ENCODE measurements at regions not wholly inside any gene's neighbourhood (a gene's known extent, or its start where the extent isn't known, plus 50 kb on each side); places are given as distances from the start of the nearest gene placed in this dataset.
"Not testable (repeated sequence)": the region's sequence is repeated elsewhere in the genome, so short reads cannot be mapped to it uniquely, and the experiment has no call there.

GRCh38 chr2:238521002-238521401, 94.3 kb downstream of the ASB1 start:
- no peak for DNase-seq (ENCODE audit: low spot score)

- DNase-seq (ENCODE audit: low spot score): no peak
Measured at GRCh38 chr2:238521870-238522269, 95.1 kb downstream of the ASB1 start.

DNA sequence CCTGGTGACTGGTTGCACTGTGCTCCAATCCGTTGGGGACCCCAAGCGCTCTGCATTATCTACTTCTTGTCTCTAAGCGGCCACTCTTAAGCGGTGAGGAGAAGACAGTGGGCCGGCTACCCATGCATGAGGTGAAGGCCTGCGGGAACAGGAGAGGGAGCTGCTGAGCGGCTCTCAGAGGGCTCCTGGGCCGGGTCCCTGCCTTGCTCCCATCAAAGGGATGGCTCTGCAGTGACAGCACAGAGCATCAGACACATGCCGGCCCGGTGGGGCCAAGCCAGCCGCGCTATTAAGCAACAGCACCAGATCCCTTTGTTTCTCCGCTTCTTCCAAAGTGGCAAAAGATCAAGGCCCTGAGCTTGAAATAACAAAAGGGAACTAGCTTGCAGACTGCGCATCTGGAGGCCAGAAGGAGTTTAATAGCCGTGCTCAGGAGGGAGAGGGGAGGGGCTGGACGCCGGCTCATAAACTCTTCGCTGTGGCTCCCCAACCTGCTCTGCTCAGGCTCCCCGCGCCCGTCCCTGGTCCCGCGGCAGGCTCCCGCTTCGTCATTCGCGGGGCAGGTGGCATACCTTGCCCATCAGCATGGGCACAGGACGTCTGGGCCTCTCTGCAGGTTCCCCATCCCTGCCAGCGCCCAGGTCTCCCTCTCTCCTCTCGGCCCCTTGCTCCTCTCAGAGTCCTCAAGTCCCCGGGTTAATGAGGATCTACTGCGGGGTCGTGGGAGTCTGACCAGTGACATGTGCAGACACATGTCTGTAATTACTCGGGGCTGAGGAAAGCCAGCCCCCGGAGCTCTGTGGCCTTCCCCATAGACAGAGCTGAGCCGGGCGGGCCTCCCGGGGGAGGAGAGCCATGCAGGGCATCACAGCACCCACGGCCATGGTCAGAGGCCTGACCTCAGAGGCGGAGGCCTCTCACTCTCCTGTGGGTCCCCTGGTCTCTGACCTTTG, 96.7 kb downstream of the ASB1 start:
- no peak for DNase-seq (ENCODE audit: low spot score)

- no peak for DNase-seq (ENCODE audit: low spot score)
Measured at GRCh38 chr2:238524426-238524983, 97.8 kb downstream of the ASB1 start.

DNA sequence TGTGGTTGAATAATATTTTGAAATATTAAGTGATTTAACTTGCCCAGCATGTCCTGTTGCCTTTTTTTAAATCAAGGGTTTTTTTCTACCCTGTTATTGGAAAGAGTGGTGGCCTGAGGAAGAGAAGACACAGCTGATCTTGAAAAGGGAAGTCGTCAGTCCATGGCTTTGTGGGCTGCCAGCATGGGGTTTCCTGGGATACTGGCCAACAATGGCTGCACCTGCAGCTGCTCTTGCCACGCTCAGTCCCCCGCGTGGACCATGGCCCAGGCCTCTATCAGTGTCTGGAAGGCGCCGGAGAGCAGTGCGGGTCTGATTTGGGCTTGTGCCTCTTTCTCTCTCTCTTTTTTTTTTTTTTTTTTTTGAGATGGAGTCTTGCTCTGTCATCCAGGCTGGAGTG, 99.3 kb downstream of the ASB1 start:
- DNase-seq (ENCODE audit: low spot score): no peak

DNA sequence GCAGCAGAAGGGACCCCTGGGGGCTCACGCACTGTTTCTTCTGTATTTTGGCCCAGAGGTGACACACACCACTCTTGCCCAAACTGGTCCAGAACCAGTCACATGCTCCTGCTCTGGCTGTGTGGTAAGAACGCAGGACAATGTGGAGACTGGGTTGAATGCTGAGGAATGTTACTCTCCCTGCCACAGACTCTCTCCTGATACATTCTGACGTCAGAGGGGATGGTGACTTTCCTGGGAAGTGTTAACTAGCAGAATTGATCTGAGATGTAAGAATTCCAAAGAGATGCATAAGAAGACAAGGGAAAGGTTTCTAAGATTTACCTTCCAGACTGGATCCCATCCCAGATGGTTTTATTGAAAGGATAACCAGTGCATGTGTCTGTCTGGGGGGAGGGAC, 100.8 kb downstream of the ASB1 start:
- no peak for DNase-seq (ENCODE audit: low spot score)

DNA sequence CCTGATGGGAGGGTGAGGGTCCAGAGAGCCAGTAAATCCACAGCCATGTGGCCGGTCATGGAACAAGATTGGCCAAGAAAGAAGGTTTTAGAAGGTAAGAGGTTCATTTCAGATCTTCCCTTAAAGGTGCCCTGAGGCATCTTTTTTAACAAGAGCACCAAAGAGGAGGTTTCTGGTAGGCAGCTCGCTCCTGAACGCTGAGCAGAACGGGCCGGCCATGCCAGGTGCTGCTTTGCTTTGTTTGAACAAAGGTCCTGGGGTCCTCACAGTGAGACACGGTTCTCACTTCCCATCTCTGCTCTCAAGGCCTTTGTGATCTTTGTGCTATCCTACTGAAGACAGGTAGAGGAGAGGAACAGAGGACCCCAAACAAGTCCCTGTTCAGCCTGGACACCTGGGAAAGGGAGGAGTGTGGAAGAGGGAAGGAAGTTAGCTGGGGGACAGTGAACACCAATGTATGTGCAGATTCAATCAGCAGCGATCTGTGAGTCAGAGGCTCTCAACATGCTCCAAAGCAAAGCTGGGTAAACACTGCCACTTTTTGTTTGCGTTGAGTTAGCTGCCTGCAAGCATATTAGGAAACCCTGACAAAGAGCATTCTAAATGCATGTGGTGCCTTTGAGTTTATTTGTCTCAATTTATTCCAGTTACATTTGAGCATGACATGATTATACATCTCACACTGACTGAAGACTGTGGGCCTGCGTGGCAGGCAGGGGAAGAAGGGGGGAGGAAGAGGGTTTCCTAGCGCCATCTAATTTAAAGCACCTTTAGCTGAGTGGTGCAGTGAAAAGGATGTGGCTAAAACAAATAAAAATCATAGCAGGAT, 102.4 kb downstream of the ASB1 start:
- no peak for DNase-seq (ENCODE audit: low spot score)

DNA sequence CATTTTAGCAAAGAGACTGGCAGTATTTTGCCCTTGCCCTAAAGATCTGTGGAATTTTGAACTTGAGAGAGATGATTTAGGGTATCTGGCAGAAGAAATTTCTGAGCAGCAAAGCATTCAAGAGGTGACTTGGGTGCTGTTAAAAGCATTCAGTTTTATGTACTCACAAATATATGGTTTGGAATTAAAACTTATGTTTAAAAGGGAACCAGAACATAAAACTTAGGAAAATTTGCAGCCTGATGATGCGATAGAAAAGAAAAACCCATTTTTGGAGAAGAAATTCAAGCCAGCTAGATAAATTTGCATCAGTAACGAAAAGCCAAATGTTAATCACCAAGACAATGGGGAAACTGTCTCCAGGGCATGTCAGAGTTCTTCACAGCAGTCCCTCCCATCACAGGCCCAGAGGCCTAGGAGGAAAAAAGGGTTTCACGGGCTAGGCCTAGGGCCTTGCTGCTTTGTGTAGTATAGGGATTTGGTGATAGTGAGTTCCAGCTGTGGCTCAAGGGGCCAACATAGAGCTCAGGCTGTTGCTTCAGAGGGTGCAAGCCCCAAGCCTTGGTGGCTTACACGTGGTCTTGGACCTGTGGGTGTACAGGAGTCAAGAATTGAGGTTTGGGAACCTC, 104.4 kb downstream of the ASB1 start:
- DNase-seq (ENCODE audit: low spot score): not testable (repeated sequence)

DNA sequence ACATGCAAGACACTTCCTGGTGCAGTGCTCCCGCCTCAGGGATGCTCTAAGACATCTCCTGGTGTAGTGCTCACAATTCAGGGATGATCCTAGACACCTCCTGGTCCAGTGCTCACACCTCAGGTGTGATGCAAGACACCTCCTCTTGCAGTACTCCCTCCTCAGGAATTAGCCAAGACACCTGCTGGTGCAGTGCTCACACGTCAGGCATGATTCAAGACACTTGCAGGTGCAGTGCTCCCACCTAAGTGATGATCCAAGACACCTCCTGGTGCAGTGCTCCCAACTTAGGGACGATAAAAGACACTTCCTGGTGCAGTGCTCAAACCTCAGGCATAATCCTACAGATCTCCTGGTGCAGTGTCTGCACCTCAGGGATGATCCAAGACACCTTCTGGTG, 117.0 kb downstream of the ASB1 start:
- not testable (repeated sequence) for DNase-seq (ENCODE audit: low spot score)

DNA sequence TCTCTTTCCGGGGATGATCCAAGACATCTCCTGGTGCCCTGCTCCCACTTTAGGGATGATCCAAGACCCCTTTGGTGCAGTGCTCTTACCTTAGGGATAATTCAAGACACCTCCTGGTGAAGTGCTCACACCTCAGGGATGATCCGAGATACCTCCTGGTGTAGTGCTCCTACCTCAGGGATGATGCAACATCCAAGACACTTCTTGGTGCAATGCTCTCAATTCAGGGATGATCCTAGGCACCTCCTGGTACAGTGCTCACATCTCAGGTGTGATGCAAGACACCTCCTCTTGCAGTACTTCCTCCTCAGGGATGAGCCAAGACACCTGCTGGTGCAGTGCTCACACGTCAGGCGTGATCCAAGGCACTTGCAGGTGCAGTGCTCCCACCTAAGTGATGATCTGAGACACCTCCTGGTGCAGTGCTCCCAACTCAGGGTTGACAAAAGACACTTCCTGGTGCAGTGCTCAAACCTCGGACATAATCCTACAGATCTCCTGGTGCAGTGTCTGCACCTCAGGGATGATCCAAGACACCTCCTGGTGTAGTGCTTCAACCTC, 122.3 kb downstream of the ASB1 start:
- DNase-seq (ENCODE audit: low spot score): no peak

DNA sequence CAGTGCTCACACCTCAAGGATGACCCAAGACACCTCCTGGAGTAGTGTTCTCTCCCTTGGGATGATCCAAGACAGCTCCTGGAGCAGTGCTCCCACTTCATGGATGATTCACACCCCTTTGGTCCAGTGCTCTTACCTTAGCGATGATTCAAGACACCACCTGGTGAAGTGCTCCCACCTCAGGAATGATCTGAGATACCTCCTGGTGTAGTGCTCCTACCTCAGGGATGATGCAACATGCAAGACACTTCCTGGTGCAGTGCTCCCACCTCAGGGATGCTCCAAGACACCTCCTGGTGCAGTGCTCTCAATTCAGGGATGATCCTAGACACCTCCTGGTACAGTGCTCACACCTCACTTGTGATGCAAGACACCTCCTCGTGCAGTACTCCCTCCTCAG, 123.1 kb downstream of the ASB1 start:
- DNase-seq (ENCODE audit: low spot score): no peak

DNA sequence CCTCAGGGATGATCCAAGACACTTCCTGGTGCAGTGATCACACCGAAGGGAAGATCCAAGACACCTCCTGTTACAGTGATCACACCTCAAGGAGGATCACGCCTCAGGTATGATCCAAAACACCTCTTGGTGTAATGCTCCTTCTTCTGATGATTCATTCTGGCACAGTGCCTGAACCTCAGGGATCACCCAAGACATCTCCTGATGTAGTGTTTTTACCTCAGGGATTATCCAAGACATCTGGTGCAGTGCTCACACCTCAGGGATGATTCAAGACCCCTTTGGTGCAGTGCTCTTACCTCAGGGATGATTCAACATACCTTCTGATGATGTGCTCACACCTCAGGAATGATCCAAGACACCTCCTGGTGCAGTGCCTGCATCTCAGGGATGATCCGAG, 124.4 kb downstream of the ASB1 start:
- no peak for DNase-seq (ENCODE audit: low spot score)

- no peak for DNase-seq (ENCODE audit: low spot score)
Measured at GRCh38 chr2:238552226-238552625, 125.5 kb downstream of the ASB1 start.

- no peak for DNase-seq (ENCODE audit: low spot score)
Measured at GRCh38 chr2:238553159-238553558, 126.4 kb downstream of the ASB1 start.

- DNase-seq (ENCODE audit: low spot score): no peak
Measured at GRCh38 chr2:238554468-238555315, 128.0 kb downstream of the ASB1 start.

DNA sequence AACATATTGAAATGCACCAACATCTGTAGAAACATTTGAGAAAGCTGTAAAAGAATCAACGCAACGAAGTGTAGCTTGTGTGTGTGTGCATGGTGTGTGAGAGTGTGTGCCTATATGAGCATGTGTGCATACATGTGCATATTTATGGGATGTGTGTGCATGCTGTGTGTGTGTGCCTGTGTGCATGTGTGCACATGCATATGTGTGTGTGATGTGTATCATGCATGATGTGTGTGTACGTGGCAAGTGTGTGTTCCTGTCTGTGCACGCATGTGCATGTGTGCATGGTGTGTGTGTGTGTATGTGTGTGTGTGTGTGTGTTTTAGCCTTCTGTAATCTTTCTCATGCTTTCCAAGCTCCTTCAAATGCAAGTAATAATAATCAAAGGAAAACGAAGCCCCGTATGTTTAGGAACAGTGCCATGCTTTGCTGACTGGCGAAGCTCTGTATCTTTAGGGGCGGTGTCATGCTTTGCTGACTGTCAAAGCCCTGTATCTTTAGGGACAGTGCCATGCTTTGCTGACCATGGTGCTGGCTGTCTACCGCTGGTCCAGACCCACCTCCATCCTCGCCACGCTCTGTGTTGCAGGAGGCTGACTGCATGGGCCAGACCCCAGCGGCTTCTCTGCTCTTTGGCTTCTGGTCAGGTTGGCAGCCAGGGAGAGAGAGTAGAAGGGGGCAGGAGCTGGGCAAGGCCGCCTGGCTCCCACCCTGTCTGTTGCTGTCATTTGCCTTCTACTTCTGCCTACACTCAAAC, 129.2 kb downstream of the ASB1 start:
- DNase-seq (ENCODE audit: low spot score): no peak

DNA sequence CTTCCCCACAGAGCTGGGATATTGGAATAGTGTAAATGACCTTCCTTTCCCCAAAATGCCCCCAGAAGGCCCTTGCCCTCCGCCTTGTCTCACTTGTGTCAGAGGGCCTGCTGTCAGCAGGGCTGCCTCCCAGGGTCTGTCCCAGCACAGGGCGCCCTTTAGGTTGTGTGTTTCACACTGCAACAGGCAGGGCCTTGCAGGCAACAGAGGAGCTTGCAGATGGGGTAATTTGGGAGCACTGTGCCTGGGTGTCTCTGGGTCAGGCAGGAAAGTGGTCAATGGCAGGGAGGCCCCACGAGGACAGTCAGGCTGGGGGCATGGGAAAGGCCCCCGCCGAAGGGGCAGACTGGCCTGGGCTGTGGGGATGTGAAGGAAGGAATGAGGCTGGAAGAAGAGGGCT, 130.7 kb downstream of the ASB1 start:
- DNase-seq (ENCODE audit: low spot score): no peak

DNA sequence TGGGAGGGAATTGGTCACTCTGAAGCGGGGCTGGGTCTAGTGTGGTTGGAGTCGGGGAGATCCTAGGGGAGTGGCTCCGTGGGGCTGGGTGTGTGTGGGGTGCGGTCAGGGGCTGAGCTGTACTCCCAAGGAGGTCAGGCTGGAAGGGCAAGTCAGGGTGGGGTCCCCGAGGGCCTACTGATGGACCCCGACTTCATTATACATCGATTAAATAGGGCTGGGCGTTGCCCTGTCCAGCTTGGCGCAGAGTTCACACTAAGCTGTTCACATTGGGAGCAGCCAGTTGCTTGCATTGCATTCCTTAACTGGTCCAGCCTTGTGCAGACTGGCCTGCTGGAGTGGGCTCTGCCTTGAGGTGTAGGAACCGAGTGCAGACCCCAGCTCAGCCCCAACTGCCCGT, 131.2 kb downstream of the ASB1 start:
- no peak for DNase-seq (ENCODE audit: low spot score)

- DNase-seq (ENCODE audit: low spot score): no peak
Measured at GRCh38 chr2:238558456-238559099, 131.9 kb downstream of the ASB1 start.

GRCh38 chr2:238560234-238560633, 133.5 kb downstream of the ASB1 start:
- DNase-seq (ENCODE audit: low spot score): no peak

All from cerebellar cortex (tissue), 1 donor.